ENCODE measurements at regions not wholly inside any gene's neighbourhood (a gene's known extent, or its start where the extent isn't known, plus 50 kb on each side); places are given as distances from the start of the nearest gene placed in this dataset.

DNA sequence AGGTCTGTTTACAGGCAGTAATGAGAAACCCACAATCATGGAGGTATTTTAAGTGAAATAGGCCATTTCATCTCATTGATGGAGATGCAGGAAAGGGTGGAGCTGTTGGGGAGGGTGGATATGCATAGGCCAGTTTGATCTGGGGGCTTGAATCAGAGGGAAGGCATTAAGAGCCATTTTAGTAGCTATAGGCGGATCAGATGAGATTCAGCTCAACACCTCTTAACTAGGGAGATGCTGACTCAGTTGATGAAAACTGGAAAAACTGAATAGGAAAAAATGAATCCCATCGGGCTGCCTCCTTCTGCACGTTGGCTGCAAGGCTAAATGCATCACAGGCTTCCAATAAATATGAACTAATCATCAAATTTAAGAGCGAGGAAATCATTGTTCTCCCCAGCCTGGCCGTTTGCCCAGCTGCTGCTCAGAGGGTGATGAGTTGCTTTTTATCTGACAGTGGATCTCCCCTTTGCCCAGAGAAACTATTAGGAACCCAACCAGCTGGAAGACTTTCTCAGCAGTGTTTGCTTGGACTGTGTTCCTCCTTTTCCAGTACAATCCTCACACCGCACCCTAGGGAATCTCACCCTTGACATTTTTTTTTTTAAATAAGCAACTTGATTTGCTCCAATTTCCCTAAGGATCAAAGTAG is 149.6 kb downstream of the SOX9 start:
- TF ChIP-seq, protein P1, sequence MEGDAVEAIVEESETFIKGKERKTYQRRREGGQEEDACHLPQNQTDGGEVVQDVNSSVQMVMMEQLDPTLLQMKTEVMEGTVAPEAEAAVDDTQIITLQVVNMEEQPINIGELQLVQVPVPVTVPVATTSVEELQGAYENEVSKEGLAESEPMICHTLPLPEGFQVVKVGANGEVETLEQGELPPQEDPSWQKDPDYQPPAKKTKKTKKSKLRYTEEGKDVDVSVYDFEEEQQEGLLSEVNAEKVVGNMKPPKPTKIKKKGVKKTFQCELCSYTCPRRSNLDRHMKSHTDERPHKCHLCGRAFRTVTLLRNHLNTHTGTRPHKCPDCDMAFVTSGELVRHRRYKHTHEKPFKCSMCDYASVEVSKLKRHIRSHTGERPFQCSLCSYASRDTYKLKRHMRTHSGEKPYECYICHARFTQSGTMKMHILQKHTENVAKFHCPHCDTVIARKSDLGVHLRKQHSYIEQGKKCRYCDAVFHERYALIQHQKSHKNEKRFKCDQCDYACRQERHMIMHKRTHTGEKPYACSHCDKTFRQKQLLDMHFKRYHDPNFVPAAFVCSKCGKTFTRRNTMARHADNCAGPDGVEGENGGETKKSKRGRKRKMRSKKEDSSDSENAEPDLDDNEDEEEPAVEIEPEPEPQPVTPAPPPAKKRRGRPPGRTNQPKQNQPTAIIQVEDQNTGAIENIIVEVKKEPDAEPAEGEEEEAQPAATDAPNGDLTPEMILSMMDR (conservative IDR thresholded peaks at IDR 0.05 in 1 of 2, IDR thresholded peaks at IDR 0.05 in 1 of 2; ENCODE audit: low read depth in 1 of 2, low read length in 2 of 2) = no peak
- no peak for TF ChIP-seq EZH2 (IDR thresholded peaks at IDR 0.05; ENCODE audit: low read length, missing control alignments)

Measured in fibroblast of lung (primary cell).